Mucosa of descending colon (tissue), 3 donors: ENCODE measurements at regions not wholly inside any gene's neighbourhood (a gene's known extent, or its start where the extent isn't known, plus 50 kb on each side); places are given as distances from the start of the nearest gene placed in this dataset.

Source experiments
- ATAC-seq: fragments of 200-7000 bp; cut with Tn5 transposase; one replicate; pipeline ENCODE4 v1.9.1; 2020; ENCODE audit warnings: mild to moderate bottlenecking, moderate library complexity
- DNase-seq, 3 donors: peaks; one replicate each; pipeline ENCODE4 v3.0.0-alpha.2; 2020
- H3K36me3 ChIP-seq: fragments of 200-600 bp; one replicate; pipeline ENCODE4 v1.8.0; 2021; ENCODE audit warnings: low read depth, mild to moderate bottlenecking
- H3K4me1 ChIP-seq: fragments of 200-600 bp; one replicate; pipeline ENCODE4 v1.8.0; 2021; ENCODE audit warnings: low read depth, mild to moderate bottlenecking
- H3K4me3 ChIP-seq: fragments of 200-600 bp; one replicate; pipeline ENCODE4 v1.8.0; 2021; ENCODE audit warnings: mild to moderate bottlenecking
- H3K9me3 ChIP-seq: fragments of 200-600 bp; one replicate; pipeline ENCODE4 v1.8.0; 2021; ENCODE audit warnings: mild to moderate bottlenecking
- intact Hi-C, 2 donors: fragments of 100-400 bp; cut with DNase I in 1 of 2; cut with micrococcal nuclease in 1 of 2; formaldehyde crosslinking; loops; one replicate each; pipeline versions ENCODE4 v1.11.0 to v1.11.1; 2022; cut with DNase I, micrococcal nuclease
- TF ChIP-seq, protein P1 (sequence below): fragments of 200-600 bp; IDR thresholded peaks from one replicate; pipeline ENCODE4 v1.8.0; 2022; ENCODE audit warnings: antibody characterized with exemption, mild to moderate bottlenecking
- donor health status: DM: no; HTN: no; CAD: no; lungs with moderate emphysema.
- donor health status: DM: no; HTN: no; CAD: no.
- donor health status: DM: no; HTN: yes; CAD: no.

- H3K36me3 ChIP-seq: no peaks in the 10 kb centered on the region
- intact Hi-C loops: no loop called here
- TF ChIP-seq, protein P1, sequence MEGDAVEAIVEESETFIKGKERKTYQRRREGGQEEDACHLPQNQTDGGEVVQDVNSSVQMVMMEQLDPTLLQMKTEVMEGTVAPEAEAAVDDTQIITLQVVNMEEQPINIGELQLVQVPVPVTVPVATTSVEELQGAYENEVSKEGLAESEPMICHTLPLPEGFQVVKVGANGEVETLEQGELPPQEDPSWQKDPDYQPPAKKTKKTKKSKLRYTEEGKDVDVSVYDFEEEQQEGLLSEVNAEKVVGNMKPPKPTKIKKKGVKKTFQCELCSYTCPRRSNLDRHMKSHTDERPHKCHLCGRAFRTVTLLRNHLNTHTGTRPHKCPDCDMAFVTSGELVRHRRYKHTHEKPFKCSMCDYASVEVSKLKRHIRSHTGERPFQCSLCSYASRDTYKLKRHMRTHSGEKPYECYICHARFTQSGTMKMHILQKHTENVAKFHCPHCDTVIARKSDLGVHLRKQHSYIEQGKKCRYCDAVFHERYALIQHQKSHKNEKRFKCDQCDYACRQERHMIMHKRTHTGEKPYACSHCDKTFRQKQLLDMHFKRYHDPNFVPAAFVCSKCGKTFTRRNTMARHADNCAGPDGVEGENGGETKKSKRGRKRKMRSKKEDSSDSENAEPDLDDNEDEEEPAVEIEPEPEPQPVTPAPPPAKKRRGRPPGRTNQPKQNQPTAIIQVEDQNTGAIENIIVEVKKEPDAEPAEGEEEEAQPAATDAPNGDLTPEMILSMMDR: no peak
- no peaks in the 10 kb centered on the region for H3K9me3 ChIP-seq
- ATAC-seq (no peak), DNase-seq (no peak)
- no peaks in the 10 kb centered on the region for H3K4me1 ChIP-seq
- no peak overlapping the region for H3K4me3 ChIP-seq
Measured at GRCh38 chr17:79202480-79202879, 127.9 kb downstream of the ENGASE start.

DNA sequence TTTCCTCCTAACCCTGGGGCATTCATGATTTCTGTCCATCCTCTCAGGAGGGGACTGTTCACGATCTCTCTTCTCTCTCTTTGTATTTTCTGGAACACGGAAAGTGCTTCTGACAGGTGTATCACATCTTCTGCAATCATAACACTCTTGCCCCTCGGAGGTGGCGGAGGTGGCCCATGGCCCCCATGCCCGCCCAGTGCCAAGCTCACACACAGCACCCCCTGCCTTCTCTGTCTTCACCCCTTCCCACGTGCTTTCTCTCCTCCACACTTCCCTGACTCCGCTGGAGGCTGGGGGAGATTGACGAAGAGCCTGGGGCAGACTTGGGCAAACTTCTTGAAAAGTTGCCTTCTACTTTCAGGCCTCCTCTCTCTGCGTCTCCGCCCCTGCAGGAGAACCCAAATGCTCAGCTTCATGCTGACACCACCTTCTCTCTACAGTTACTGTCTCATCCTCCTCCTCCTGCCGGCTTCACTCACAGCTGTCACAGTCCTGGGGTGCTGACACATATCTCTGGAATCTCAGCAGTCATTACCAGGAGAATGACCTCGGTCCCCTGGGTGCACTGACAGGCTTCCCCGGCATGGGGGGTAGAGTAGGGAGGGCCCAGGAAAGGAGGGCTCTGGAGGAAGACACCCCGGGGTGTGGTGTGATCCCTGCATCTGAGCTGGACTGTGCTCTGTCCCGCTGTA is 127.1 kb downstream of the ENGASE start:
- no peak for ATAC-seq
- intact Hi-C loops: no loop called here
- H3K4me3 ChIP-seq: no peak overlapping the region
- TF ChIP-seq, protein P1: no peak
- H3K9me3 ChIP-seq: no peaks in the 10 kb centered on the region
- H3K4me1 ChIP-seq: no peaks in the 10 kb centered on the region
- DNase-seq: no peak
- no peaks in the 10 kb centered on the region for H3K36me3 ChIP-seq

DNA sequence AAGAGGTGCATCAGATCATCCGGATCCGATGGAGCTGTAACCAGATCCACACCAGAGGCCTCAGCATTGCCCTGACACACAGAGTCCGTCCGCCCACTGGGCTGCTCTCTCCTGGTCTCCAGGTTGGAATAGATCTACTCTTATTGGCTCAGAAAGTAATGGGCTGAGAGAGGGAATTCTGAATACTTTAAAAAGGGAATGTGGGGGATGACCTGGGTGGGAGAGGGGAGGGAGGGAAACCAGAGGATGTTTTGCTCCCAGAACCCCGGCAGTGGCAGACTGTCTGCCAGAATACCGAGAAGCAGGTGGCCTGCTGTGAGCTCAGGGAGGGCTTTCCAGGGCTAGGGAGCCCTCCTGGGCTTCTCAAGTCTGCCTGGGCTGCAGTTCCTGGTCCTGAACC is 126.5 kb downstream of the ENGASE start:
- no peak overlapping the region for H3K4me3 ChIP-seq
- DNase-seq (no peak), ATAC-seq (no peak)
- intact Hi-C loops: no loop called here
- H3K4me1 ChIP-seq: no peaks in the 10 kb centered on the region
- H3K36me3 ChIP-seq: no peaks in the 10 kb centered on the region
- no peaks in the 10 kb centered on the region for H3K9me3 ChIP-seq
- TF ChIP-seq, protein P1: no peak

GRCh38 chr17:79196913-79197312 is 122.3 kb downstream of the ENGASE start:
- intact Hi-C loops: no loop called here
- TF ChIP-seq, protein P1: no peak
- ATAC-seq: no peak
- H3K4me1 ChIP-seq: no peaks in the 10 kb centered on the region
- H3K9me3 ChIP-seq: no peaks in the 10 kb centered on the region
- no peaks in the 10 kb centered on the region for H3K36me3 ChIP-seq
- no peak for DNase-seq
- no peak overlapping the region for H3K4me3 ChIP-seq

GRCh38 chr17:79192503-79193351 is 118.1 kb downstream of the ENGASE start:
- Histone ChIP-seq H3K36me3 (no peaks in the 10 kb centered on the region), H3K4me1 (no peaks in the 10 kb centered on the region), H3K9me3 (no peaks in the 10 kb centered on the region), H3K4me3 (no peak overlapping the region)
- intact Hi-C loops: no loop called here
- DNase-seq (peak in 2 of 3 donors; percentile 36 to 39), ATAC-seq (no peak)
- TF ChIP-seq, protein P1: no peak
